ENCODE measurements at regions not wholly inside any gene's neighbourhood (a gene's known extent, or its start where the extent isn't known, plus 50 kb on each side); places are given as distances from the start of the nearest gene placed in this dataset.

- TF ChIP-seq CTCF (IDR thresholded peaks at IDR 0.05; ENCODE audit: poor library complexity) (no peak), EZH2 (IDR thresholded peaks at IDR 0.05; ENCODE audit: borderline replicate concordance) (no peak), EZH2phosphoT487 (IDR thresholded peaks at IDR 0.05; ENCODE audit: low read depth, severe bottlenecking, unreplicated experiment) (no peak)
These were observed 391.9 kb upstream of the AKR1E2 start for GRCh38 chr10:4434105-4434504.
